ENCODE measurements at regions not wholly inside any gene's neighbourhood (a gene's known extent, or its start where the extent isn't known, plus 50 kb on each side); places are given as distances from the start of the nearest gene placed in this dataset.

DNA sequence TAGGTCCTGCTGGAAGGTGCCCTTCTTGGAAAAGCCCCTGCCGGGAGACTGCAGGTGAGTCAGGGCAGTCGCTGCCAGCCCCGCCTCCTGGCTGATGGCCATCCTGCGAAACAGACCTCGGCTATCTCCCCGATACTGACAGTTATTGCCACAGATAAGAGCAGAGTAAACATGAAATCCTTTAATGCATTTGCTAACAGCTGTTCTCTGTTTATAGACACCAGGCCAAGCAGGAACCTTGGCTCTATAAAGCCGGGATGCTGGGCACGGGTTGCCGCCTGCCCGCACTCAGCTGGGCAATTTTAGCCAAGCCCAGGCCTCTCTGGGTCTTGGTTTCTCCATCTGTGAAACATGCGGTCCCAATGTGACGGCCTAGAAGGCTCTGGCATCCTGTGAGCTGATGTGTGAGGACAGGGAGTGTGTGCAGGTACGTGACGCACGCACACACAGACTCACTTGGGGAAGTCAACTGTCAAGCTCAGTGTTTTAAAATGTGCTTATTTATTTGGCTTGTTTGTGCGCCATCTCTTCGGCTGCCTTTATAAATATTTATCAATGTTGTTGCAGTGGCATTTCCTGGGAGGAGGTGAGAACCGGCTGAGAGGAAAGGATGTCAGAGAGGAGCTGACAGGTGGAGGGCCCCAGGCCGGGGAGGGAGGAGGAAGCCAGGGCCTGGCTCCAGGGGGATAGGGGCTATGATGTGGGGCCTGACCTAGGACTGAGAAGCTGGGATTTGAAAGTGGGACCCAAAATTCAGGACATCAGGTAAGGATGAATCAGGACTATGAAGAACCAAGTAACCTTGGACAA, 50.8 kb upstream of the PRR23E start:
- TF ChIP-seq CTCF (IDR thresholded peaks at IDR 0.05; ENCODE audit: insufficient read depth, low read length) = no peak
- no peak overlapping the region for H3K4me3 ChIP-seq (ENCODE audit: low read depth, low read length)
- DNase-seq (ENCODE audit: low read depth) = no peak
